NCI-H2029 (cell line): ENCODE measurements at regions not wholly inside any gene's neighbourhood (a gene's known extent, or its start where the extent isn't known, plus 50 kb on each side); places are given as distances from the start of the nearest gene placed in this dataset.

Experiments used
- DNase-seq: peaks from one replicate; lab custom pipeline; 2025; lab: John Stamatoyannopoulos, UW

DNA sequence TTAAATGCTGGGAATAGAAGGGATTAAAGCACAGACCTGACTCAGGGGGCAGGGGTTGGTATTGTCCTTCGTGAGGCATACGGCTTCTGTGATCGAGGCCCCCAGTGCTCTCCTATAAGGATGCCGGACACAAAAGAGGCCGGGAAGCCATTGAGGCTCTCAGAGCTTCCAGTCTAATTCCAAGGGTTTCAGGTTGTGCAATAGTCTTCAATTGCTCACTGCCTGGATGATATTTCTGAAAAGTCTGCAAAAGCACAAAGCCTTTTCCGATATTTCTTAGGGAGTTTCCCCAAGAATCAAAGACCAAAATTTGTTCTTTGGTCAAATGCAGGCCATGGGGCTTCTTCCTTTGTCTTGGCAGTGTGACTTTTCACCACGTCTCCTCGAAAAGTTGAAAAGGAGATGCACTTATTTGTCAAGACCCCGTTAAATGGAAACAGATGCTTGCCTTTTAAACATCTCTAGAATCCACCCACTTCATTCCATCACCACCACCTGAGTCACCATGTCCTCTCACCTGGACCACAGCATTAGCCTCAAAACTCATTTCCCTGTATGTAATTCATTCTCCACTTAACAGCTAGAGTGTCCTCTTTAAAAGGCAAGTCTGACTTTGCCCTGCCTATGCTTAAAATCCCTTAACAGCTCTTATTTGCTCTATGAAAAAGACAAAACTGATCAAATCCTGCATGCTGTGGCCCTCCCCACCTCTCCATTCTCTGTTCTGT, 134.8 kb upstream of the NAMPT start:
- no peak for DNase-seq

DNA sequence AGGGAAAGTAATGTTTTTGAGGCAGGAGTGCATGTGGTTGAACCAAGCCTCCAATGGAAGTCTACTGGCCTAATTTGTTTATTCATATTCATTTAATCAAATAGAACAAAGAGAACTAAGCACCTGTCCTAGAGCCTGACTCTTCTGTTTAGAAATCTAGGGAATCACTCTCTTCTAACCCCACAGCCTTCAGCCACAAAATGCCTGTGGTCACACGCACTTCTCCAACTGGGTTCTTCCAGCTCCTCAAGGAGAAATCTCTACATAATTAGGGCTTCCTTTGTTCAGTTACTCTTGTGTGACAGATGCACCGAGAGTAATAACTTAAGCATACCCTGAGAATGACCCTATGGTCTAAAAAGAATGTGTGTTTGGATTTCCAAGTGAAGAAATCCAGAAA, 133.7 kb upstream of the NAMPT start:
- no peak for DNase-seq

DNA sequence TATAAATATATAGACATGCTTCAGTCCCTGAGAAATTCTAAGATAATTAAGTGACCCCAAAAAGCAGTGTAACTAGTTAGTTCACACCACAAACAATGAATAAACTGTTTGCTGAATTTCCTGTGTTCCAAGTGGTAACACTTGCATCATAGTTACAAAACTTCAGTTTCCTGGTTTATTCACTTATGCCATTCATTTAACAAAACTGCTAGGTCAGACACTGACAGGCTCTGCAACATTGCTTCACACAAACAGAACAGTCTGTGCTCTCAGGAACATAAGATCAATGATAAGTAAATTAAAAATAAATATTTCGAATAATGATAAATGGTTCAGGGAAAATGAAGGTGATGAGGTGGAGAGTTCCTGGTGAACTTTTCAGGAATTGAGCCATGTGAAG, 133.3 kb upstream of the NAMPT start:
- no peak for DNase-seq

DNA sequence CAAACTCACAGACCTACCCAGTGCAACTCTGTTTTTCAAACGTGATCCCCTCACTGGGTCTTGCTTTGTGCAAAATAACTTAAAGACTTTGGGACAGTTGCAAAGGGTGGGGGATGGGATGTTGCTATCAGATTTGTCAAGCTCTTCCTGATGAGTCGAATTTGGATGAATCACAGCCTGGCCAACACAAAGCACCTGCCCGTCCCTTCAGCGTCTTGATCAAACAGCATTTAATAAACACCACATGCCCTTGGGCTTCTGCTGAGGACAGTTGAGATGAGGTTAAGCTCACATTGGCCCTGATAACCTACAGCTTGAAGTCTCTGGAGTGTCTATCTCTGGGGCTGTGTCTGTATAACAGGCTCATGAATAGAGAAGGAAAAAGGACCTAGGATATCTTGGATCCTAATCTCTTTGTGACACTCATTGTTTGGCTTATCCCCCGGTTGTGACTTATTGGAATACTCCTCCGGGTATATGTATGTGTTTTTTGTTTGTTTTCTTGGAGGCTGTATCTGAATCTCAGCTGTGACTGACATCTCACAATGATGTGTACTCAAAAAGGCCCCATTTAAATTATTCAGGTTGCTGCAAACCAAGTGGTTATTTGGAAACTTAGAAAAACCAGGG, 132.6 kb upstream of the NAMPT start:
- DNase-seq = no peak

DNA sequence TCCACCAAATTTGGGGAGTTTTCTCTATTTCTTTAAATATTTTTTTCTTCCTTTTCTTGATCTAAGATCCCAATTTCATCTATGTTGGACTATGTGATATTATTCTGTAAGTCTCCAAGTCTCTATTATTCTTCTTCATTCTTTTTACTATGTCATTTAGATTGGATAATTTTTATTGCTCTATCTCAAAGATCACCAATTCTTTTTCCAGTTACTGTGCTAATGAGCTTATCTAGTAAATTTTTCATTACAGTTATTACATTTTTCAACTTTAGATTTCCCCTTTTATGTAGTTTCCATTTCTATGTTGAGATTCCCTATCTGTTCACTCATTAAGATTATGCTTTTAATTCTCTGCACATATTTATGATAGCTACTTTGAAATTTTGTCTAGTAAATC, 131.6 kb upstream of the NAMPT start:
- no peak for DNase-seq

DNA sequence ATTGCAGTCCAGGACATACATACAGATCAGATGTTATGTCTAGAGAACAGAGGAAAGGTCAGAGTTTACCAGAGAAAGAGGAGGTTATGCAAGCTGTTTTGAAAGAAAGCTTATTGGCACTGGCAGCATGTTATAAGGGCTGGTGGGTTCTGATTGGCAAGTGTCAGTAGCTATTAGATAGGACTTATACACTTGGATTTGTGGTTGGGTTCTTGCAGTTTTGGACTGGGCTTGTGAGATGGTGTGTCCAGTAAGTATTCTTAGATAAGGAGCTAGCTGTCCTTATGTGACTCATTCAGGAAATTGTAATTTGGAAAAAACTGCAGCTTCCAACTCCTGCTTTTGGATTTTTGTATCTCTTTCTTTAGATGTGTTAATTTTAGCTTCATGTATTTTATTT, 130.7 kb upstream of the NAMPT start:
- DNase-seq = no peak

DNA sequence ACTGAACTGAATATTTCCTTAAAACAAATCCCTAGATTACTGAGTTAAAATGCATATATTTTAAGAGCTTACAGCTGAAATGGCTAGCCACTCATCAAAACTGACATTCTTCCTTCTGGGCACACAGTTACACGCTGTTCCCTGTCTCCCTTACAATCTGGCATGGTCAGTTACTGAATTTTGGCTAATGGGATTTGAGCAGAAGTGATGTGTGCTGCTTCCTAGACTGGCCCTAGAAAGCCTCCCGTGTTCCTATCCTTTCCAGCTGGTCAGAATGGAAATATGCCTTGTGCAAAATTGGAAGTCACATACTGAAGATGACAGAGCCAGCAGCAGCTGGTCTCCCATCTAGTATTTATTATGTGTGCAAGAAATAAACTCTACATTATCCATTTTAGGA, 128.7 kb upstream of the NAMPT start:
- DNase-seq = no peak

DNA sequence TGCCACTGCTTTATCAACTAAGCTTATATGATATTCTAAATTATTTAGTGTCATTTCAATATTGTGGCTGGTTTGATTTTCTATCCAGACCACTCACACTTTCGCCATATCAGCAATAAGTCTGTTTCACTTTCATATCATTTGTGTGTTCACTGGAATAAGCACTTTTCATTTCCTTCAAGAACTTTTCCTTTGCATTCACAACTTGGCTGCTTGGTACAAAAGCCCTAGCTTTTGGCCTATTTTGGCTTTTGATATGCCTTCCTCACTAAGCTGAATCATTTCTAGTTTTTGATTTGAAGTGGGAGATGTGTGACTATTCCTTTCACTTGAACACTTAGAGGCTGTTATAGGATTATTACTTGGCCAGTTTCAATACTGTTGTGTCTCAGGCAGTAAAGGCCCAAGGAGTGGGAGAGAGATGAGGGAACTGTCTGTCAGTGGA, 120.9 kb upstream of the NAMPT start:
- no peak for DNase-seq

DNA sequence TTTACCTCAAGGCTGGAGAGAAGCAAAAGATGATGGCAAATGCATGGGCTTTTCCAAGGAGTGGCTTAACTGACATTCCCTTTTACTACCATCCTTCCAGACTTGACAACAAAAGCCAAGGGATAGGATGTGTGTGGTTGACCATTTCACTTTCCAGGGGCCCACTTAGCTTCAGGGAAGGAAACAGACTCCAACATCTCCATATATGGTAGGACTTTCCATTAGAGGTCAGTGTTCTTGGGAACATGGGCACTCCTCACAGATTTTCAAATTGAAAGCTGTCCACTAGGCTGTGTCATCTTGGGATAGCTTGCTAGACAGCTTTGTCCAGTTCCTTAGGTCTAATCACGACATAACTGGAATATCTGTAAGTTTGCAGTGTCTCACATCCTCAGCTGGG, 118.1 kb upstream of the NAMPT start:
- no peak for DNase-seq

DNA sequence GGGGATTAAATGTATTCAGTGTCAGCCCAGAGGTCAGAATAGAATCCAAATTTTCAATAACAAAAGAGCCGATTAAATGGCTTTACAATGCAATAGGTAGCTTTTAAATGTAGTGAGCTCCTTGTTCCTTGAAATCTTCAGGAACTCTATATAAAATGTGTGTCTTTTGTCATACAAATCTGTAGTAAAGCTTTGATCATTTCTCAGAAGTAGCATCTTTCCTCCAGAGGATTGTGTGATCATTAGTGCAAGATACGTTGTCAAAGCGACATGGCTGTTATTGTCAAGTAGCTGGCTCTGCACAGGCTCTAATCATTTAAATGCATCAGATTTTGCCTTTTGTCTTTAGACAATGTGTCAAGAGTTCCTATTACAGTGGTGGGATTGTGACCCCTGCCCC, 116.1 kb upstream of the NAMPT start:
- DNase-seq = no peak

DNA sequence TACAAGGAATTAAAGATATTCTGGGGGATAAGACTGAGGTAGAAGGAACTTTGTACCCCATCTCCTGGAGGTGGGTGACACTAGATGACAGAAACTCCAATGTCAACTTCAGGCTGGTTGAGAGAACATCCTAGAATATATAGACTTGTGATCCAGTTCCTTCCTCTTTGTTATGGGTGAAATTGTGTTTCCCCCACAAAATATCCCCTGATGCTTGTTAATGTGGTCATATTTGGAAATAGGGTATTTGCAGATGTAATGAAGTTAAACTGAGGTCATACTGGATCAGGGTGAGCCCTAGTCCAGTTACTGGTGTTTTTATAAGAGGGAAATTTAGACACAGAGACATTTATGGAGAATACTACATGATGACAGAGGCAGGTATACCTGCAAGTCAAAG, 114.0 kb upstream of the NAMPT start:
- DNase-seq = no peak

DNA sequence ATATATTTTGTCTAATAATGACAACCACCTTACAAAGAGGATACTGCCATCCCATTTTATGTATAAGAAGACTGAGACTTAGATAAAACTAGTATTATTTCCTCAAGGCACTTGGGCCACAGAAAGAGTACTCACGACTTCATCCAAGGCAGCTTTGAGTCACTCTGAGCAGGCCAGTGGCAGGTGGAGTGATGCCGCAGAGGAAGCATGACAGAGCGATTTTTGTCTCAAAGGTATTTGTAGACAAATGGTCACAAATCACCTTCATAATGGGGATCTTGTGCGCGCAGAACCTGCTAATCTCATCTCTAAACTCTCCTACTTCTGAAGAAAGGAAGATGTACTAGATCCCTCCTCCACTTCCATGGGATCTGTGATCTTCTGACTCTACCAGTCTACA, 113.2 kb upstream of the NAMPT start:
- no peak for DNase-seq

DNA sequence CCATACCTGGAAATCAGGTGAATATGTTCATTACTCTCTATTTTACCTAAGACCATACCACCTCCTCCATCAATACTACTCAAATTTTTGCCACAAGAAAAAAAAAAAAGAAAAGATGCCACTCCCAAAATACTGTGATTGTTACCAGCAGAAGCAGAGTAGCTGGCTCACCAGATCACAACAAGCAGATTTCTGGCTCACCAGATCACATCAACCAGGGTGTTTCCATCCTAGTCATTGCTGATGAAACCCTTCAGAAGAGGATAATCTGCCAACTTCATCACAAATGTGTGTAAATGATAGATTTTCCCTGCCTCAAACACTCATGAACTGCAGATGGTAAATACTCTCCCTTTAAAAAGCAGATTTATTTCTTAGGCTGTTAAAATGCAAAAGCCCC, 109.7 kb upstream of the NAMPT start:
- DNase-seq = no peak

DNA sequence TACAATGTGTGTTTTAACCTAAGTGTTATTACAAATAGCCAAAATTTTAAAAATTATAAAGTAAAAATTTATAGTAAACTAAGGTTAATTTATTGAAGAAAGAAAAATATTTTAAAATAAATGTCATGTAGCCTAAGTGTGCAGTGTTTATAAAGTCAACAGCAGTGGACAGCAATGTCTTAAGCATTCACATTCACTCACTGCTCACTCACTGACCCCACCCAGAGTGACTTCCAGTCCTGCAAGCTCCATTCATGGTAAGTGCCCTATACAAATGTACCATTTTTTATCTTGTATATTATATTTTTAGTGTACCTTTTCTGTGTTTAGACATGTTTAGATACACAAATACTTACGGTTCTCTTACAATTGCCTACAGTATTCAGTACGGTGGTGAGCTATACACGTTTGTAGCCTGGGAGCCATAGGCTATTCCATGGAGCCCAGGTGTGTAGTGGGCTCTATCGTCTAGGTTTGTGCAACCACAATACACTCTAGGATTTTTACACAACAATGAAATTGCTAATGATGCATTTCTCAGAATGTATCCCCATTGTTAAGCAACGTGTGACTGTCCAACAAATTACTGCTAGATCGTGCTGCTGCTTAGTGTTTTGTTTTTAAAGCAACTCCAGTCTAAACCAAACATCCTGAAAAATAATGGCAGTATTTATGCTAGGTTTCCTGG, 108.9 kb upstream of the NAMPT start:
- DNase-seq = no peak

DNA sequence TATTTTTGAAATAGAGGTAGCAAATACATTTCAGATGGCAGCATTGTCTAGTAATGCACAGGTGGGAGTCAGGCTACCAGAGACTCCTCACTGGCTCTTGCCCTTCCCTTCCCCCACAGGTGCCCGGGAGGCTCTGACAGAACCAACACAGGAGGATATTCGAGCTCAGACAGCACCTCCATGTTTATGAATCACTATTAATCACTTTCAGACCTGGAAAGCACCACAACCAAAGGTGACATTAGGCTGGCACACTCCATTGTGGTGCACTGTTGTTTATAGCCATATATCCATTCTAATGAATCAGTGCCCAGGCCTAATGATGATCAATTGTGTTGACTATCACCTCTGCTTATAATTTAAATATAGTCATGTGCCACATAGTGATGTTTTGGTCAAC, 107.8 kb upstream of the NAMPT start:
- no peak for DNase-seq

DNA sequence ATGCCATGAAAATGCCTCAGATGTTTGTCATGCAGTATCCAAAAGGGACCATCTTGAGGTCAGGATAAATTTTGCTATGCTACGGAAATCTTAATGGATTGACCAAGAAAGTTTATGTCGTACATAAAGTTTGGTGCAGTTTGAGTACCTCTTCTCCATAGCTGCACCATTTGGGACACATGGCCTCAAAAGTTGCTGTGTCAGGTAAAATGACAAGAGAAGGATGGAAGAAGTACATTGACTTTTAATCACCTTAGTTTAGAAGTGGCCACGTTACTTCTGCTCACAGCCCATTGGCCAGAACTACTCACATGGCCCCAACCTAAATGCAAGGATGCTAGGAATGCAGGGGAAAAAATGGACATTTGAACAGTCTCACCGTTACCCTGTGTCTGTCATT, 107.4 kb upstream of the NAMPT start:
- no peak for DNase-seq

DNA sequence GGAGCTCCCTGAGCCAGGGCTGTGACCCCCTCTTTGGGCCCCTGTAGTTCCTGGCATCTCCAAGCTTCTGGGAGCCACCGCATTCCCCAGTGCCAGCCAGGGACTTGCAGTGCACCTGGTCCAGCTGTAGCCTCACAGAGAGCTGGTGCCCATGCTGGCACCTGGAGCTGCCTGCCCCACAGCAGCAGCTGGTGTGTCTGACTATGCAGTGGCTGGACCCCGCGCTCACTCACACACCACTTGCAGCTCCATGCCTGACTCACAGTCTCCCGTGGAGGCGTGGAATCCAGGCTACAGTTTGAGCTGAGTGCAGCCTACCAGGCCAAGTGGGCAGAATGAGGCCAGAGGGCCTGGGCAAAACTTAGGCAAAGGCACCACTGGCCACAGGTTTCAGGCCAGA, 102.2 kb upstream of the NAMPT start:
- DNase-seq = no peak

DNA sequence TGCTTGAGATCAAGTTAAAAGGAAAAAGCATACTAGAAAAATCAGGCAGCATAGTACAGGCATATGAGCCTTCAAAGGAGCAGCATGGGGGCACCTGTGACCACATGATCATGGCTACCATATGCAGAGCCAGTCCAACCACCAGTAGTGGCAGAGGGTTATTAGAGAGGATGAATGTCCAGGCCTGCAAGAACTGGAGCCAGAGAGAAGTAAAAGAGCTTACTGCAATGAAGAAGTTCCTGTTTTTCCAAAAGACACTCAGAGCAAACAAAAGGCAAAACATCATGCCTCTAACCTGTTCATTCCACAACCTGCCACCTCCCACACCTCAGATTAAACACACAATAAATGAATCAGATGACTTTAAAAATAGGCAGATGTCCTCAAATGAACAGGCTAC, 99.6 kb upstream of the NAMPT start:
- no peak for DNase-seq

DNA sequence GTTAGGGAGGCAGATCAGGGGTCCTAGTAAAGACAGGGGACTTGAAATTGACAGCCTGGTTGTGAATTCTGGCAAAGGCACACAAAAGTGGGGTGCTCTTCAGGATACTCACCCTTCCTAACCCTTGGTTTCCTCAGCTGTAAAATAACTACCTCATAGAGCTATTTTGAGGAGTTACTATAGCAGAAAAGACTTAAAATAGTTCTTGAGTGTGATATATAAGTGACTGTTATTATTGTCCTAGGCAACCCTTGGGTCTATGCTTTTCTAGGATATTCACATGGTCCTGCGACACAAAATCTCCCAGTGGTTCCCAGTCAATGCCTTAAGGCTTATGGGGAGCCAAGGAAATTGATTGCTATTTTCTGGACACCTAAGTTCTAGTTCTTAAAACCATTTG, 98.1 kb upstream of the NAMPT start:
- DNase-seq = no peak

DNA sequence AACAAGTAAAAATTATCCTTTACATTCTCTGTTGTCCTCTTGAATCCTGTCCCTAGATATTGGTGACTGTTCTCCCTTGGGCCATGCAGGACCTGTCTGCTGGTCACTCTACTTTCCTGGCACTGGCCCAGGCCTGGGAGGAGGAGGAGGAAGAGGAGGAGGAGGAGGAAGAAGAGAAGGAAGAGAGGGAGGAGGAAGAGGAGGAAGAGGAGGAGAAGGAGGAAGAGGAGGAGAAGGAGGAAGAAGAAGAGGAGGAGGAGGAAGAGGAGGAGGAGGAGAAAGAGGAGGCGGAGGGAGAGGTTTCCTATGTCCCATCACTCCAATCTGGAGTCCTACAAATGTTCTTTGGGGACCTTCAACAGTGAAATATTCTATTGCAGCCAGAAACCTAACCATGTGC, 97.3 kb upstream of the NAMPT start:
- no peak for DNase-seq

DNA sequence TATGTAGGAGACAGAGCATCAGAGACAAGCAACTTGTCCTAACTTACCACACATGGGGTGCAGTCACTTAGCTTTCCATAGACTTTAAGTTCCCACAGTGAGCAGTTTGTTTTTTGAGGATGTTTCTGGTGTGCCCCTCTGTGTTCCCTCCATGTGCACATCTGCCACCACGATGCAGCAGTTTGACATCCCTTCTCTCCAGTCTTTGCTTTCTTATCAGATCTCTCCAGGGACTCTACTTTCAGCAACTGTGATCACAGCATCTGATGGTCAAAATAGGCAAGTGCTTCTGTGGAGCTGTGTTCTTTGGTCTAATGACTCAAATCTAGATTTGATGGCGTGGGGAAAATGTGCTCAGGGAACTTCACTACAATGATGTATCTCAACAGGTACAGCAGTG, 96.5 kb upstream of the NAMPT start:
- no peak for DNase-seq

DNA sequence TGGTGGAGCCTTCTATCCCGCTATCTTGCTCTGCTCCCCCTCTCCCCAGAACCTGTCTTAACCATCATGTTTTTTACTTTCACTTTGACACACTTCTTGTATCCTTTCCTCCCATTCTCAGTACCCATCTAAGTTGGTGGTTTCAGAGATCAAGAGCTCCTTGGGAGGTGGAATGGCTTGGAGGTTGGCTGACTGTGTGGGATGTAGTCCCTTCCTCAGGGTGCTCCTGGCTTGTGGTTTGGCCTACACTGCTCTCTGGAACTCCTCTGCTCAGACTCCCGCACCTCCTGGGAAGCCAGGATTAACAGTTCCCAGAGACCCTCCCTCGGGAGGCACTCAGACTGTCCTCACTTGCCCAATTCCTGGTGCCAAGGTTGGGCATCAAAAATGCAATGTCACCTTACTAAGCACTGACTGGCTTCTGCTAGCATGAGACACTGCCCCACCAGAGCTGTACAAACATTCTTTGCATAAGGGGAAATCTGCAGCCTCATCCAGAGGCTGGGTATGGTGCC, 93.1 kb upstream of the NAMPT start:
- no peak for DNase-seq

DNA sequence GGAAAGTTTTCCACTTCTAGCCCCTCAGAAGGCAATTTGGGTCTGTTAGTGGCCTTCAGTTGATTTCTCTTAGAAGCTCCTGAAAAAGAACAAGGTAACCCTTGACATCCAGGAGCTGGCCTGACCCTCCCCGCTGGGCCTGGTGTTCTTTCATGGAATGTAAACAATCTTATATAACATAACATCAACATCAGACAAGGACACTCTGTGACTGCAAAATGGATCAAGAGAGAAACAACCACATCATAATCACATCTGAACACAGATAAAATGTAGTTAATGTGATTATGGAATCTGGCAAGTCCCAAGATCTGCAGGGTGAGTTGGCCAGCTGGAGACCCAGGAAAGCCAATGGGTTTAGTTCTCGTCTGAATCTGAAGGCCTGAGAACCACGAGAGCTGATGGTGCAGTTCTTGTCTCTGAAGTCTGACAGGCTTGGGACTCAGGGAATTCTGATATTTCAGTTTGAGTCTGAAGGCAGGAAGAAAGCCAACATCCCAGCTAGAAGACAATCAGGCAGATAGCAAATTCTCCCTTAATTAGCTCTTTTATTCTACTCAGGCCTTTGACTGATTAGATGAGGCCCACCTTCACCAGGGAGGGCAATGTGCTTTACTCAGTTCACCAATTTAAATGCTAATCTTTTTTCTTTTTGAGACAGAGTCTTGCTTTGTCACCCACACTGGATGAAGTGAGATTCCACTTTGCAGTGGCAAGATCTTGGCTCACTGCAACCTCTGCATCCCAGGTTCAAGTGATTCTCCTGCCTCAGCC, 91.4 kb upstream of the NAMPT start:
- no peak for DNase-seq
